Lower lobe of right lung (tissue), 2 donors: ENCODE measurements at regions not wholly inside any gene's neighbourhood (a gene's known extent, or its start where the extent isn't known, plus 50 kb on each side); places are given as distances from the start of the nearest gene placed in this dataset.

Source experiments
- ATAC-seq, 2 donors: fragments of 200-7000 bp; cut with Tn5 transposase; one replicate each; pipeline ENCODE4 v1.9.1; 2020 to 2022; ENCODE audit warnings: mild to moderate bottlenecking in 2 of 2, moderate library complexity in 2 of 2
- DNase-seq: peaks from one replicate; pipeline ENCODE4 v3.0.0-alpha.2; 2020
- H3K27ac ChIP-seq: fragments of 200-600 bp; one replicate; pipeline ENCODE4 v1.8.0; 2022
- H3K27me3 ChIP-seq: fragments of 200-600 bp; one replicate; pipeline ENCODE4 v1.8.0; 2022; ENCODE audit warnings: low read depth
- H3K36me3 ChIP-seq: fragments of 200-600 bp; one replicate; pipeline ENCODE4 v1.8.0; 2022; ENCODE audit warnings: mild to moderate bottlenecking
- H3K4me1 ChIP-seq: fragments of 200-600 bp; one replicate; pipeline ENCODE4 v1.8.0; 2022
- H3K4me3 ChIP-seq: fragments of 200-600 bp; one replicate; pipeline ENCODE4 v1.8.0; 2022; ENCODE audit warnings: mild to moderate bottlenecking
- H3K9me3 ChIP-seq: fragments of 200-600 bp; one replicate; pipeline ENCODE4 v1.8.0; 2022
- intact Hi-C: fragments of 100-400 bp; cut with DNase I; formaldehyde crosslinking; loops from one replicate; pipeline ENCODE4 v1.11.0; 2022
- TF ChIP-seq, protein P1 (sequence below): fragments of 200-600 bp; IDR thresholded peaks from one replicate; pipeline ENCODE4 v1.8.0; 2022; ENCODE audit warnings: antibody characterized with exemption, mild to moderate bottlenecking
- donor health status: DM: no; HTN: yes; CAD: no; lungs with severe emphysema.

DNA sequence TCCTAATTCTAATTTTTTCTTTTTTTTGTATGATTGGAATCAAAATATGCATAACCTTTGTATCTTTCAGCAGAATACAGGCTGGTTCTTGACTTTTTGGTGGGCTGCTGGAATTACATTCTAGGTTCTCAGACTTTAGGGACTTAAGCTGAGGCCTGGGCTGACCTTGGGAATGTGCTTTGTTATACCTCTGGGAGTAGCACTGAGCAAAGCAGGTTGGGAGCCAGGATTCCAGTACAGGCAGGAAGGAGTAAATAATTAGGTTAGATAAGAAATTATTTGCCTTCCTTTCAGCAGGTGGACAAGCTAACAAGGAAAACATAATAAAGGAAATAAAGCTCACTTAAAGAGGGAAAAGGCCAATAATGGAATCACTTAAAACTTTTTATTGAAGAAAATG is 49.9 kb upstream of the SLC4A4 start:
- Histone ChIP-seq H3K36me3 (no peaks in the 10 kb centered on the region), H3K4me1 (no peaks in the 10 kb centered on the region), H3K27ac (no peak overlapping the region), H3K4me3 (no peak overlapping the region), H3K9me3 (no peaks in the 10 kb centered on the region), H3K27me3 (no peaks in the 10 kb centered on the region)
- intact Hi-C loops, result no loop called here
- ATAC-seq, result peak in 1 of 2 donors; percentile 52
- TF ChIP-seq, protein P1, sequence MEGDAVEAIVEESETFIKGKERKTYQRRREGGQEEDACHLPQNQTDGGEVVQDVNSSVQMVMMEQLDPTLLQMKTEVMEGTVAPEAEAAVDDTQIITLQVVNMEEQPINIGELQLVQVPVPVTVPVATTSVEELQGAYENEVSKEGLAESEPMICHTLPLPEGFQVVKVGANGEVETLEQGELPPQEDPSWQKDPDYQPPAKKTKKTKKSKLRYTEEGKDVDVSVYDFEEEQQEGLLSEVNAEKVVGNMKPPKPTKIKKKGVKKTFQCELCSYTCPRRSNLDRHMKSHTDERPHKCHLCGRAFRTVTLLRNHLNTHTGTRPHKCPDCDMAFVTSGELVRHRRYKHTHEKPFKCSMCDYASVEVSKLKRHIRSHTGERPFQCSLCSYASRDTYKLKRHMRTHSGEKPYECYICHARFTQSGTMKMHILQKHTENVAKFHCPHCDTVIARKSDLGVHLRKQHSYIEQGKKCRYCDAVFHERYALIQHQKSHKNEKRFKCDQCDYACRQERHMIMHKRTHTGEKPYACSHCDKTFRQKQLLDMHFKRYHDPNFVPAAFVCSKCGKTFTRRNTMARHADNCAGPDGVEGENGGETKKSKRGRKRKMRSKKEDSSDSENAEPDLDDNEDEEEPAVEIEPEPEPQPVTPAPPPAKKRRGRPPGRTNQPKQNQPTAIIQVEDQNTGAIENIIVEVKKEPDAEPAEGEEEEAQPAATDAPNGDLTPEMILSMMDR, result no peak
- DNase-seq, result no peak
